ENCODE measurements at regions not wholly inside any gene's neighbourhood (a gene's known extent, or its start where the extent isn't known, plus 50 kb on each side); places are given as distances from the start of the nearest gene placed in this dataset.
"Not testable (repeated sequence)": the region's sequence is repeated elsewhere in the genome, so short reads cannot be mapped to it uniquely, and the experiment has no call there.

GRCh38 chr2:35614640-35615039 lies 740.9 kb upstream of the CRIM1 start:
- DNase-seq (ENCODE audit: low read depth): no peak
- no peak overlapping the region for H3K4me3 ChIP-seq (ENCODE audit: control insufficient read depth, low read depth, low read length)
- no peak for TF ChIP-seq CTCF (IDR thresholded peaks at IDR 0.05; ENCODE audit: control insufficient read depth, insufficient read depth, low read depth, low read length, missing control alignments)

GRCh38 chr2:35606394-35606793 lies 749.2 kb upstream of the CRIM1 start:
- DNase-seq (ENCODE audit: low read depth): no peak
- no peak for TF ChIP-seq CTCF (IDR thresholded peaks at IDR 0.05; ENCODE audit: control insufficient read depth, insufficient read depth, low read depth, low read length, missing control alignments)
- H3K4me3 ChIP-seq (ENCODE audit: control insufficient read depth, low read depth, low read length): no peak overlapping the region

GRCh38 chr2:35598310-35598709 lies 757.3 kb upstream of the CRIM1 start:
- H3K4me3 ChIP-seq (ENCODE audit: control insufficient read depth, low read depth, low read length): no peak overlapping the region
- DNase-seq (ENCODE audit: low read depth): no peak
- no peak for TF ChIP-seq CTCF (IDR thresholded peaks at IDR 0.05; ENCODE audit: control insufficient read depth, insufficient read depth, low read depth, low read length, missing control alignments)

- DNase-seq (ENCODE audit: low read depth): no peak
- no peak overlapping the region for H3K4me3 ChIP-seq (ENCODE audit: control insufficient read depth, low read depth, low read length)
- TF ChIP-seq CTCF (IDR thresholded peaks at IDR 0.05; ENCODE audit: control insufficient read depth, insufficient read depth, low read depth, low read length, missing control alignments): no peak
These were observed 763.7 kb upstream of the CRIM1 start for GRCh38 chr2:35591886-35592285.

GRCh38 chr2:35585972-35586371 lies 769.6 kb upstream of the CRIM1 start:
- no peak for DNase-seq (ENCODE audit: low read depth)
- TF ChIP-seq CTCF (IDR thresholded peaks at IDR 0.05; ENCODE audit: control insufficient read depth, insufficient read depth, low read depth, low read length, missing control alignments): no peak
- H3K4me3 ChIP-seq (ENCODE audit: control insufficient read depth, low read depth, low read length): no peak overlapping the region

GRCh38 chr2:35582637-35583036 lies 772.9 kb upstream of the CRIM1 start:
- TF ChIP-seq CTCF (IDR thresholded peaks at IDR 0.05; ENCODE audit: control insufficient read depth, insufficient read depth, low read depth, low read length, missing control alignments): no peak
- no peak overlapping the region for H3K4me3 ChIP-seq (ENCODE audit: control insufficient read depth, low read depth, low read length)
- DNase-seq (ENCODE audit: low read depth): no peak

GRCh38 chr2:35580956-35581355 lies 774.6 kb upstream of the CRIM1 start:
- DNase-seq (ENCODE audit: low read depth): no peak
- TF ChIP-seq CTCF (IDR thresholded peaks at IDR 0.05; ENCODE audit: control insufficient read depth, insufficient read depth, low read depth, low read length, missing control alignments): no peak
- no peak overlapping the region for H3K4me3 ChIP-seq (ENCODE audit: control insufficient read depth, low read depth, low read length)

GRCh38 chr2:35568574-35568973 lies 787.0 kb upstream of the CRIM1 start:
- H3K4me3 ChIP-seq (ENCODE audit: control insufficient read depth, low read depth, low read length); DNase-seq (ENCODE audit: low read depth): not testable (repeated sequence)
